AG04450 (cell line): ENCODE measurements at regions not wholly inside any gene's neighbourhood (a gene's known extent, or its start where the extent isn't known, plus 50 kb on each side); places are given as distances from the start of the nearest gene placed in this dataset.

Source experiments
- CTCF ChIA-PET: fragments of 300-600, 350-600 bp; formaldehyde crosslinking; extraction: SDS; loops from one replicate; lab custom pipeline; 2022; ENCODE audit warnings: antibody characterized with exemption, inconsistent platforms; lab: Charles Lee
- POLR2A ChIA-PET: fragments of 350-600 bp; formaldehyde crosslinking; extraction: SDS; loops from one replicate; lab custom pipeline; 2021; ENCODE audit warnings: antibody characterized with exemption, inconsistent platforms; lab: Yijun Ruan, JAX
- DNase-seq: peaks from one replicate; pipeline ENCODE4 v3.0.0-alpha.2; 2011; ENCODE audit warnings: low read depth, low spot score
- H3K27ac ChIP-seq: one replicate; pipeline ENCODE4 v1.5.1; 2012; ENCODE audit warnings: low read depth, low read length, control low read depth
- H3K27me3 ChIP-seq: one replicate; pipeline ENCODE4 v1.6.0; 2012; ENCODE audit warnings: low read length; ENCODE audit not compliant: control insufficient read depth, insufficient read depth
- H3K4me3 ChIP-seq: 2 replicates; pipeline ENCODE4 v1.5.1; 2011; ENCODE audit warnings: mild to moderate bottlenecking, low read depth, low read length, control low read depth
- H3K9me3 ChIP-seq: 2 replicates; pipeline ENCODE4 v1.5.1; 2012; ENCODE audit warnings: low read length; ENCODE audit not compliant: control insufficient read depth, insufficient read depth
- TF ChIP-seq, protein P1 (sequence below): IDR thresholded peaks from 2 replicates; pipeline ENCODE4 v1.5.1; 2011; ENCODE audit warnings: low read depth, low read length, control low read depth, inconsistent platforms

DNA sequence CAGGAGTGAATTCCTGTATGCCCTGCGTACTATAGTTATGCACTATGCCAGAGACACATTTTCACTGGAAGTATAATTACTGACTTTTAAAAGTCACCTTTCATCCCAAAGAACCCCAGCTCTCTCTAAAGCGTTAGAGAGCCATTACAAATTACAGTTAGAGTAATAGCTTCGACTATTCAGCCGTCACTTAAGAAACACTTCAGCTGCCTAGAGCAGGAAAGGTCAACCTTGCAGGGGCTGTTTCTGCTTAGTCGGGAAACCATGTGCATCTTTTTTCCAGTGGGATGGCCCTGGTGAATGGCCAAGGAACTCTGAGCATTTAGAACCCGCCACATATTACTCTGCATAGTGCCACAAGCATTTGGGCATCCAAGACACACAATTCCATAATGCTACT lies 235.9 kb downstream of the ARRDC4 start:
- ChIA-PET POLR2A (no interaction called here), CTCF (no interaction called here)
- no peak overlapping the region for H3K27ac ChIP-seq
- H3K4me3 ChIP-seq = no peak overlapping the region
- TF ChIP-seq, protein P1, sequence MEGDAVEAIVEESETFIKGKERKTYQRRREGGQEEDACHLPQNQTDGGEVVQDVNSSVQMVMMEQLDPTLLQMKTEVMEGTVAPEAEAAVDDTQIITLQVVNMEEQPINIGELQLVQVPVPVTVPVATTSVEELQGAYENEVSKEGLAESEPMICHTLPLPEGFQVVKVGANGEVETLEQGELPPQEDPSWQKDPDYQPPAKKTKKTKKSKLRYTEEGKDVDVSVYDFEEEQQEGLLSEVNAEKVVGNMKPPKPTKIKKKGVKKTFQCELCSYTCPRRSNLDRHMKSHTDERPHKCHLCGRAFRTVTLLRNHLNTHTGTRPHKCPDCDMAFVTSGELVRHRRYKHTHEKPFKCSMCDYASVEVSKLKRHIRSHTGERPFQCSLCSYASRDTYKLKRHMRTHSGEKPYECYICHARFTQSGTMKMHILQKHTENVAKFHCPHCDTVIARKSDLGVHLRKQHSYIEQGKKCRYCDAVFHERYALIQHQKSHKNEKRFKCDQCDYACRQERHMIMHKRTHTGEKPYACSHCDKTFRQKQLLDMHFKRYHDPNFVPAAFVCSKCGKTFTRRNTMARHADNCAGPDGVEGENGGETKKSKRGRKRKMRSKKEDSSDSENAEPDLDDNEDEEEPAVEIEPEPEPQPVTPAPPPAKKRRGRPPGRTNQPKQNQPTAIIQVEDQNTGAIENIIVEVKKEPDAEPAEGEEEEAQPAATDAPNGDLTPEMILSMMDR = no peak
- no peak for DNase-seq
- H3K9me3 ChIP-seq = peaks cover 19% of the 10 kb centered on the region; the same call in 1 of the 2 replicates
- no peaks in the 10 kb centered on the region for H3K27me3 ChIP-seq

- ChIA-PET CTCF (no interaction called here), POLR2A (no interaction called here)
- DNase-seq = no peak
- Histone ChIP-seq H3K27ac (no peak overlapping the region), H3K4me3 (no peak overlapping the region), H3K27me3 (no peaks in the 10 kb centered on the region), H3K9me3 (peaks cover 5% of the 10 kb centered on the region; the same call in 1 of the 2 replicates)
- TF ChIP-seq, protein P1 = no peak
Measured at GRCh38 chr15:98202256-98202655, 241.8 kb downstream of the ARRDC4 start.

DNA sequence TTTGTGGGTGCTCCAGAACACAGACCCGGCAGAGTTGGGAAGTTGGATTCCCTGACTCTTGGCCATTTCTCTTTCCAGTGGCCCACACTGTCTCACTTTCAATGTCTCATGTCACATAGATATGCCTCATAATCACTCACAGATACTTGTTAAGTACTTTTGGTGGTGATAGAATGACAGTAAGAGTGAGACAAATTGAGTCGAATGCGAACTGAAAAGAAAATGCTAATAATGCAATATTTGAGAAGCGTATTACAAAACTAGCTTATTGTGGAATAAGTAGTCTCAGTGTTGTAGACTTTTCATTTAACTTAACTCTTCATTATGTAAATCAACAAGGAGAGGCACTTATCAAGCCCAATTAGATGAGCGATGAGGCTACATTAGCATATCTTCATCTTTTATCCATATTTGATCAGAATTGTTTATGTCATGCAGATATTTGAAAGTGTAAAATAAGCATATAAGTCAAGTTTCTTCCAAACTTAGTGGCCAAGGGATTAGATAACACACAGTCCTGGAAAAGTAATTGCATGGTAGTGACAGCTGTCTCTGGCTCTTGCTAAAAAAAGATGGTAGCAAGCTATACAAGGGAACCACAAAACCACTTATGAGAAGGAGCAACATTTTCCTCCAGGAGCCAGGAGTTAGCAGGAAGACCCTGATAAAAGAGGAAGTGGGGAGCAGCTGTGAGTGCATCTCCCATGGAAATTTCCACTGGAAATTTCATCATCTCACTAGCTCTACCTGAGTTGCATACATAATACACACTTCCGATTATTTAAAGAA lies 243.6 kb downstream of the ARRDC4 start:
- Histone ChIP-seq H3K4me3 (no peak overlapping the region), H3K27me3 (no peaks in the 10 kb centered on the region), H3K9me3 (peaks cover 8% of the 10 kb centered on the region; the same call in 1 of the 2 replicates), H3K27ac (no peak overlapping the region)
- TF ChIP-seq, protein P1 = no peak
- ChIA-PET CTCF (no interaction called here), POLR2A (no interaction called here)
- no peak for DNase-seq

GRCh38 chr15:98207928-98208327 lies 247.4 kb downstream of the ARRDC4 start:
- Histone ChIP-seq H3K27me3 (no peaks in the 10 kb centered on the region), H3K9me3 (peaks cover 3% of the 10 kb centered on the region), H3K27ac (no peak overlapping the region), H3K4me3 (no peak overlapping the region)
- ChIA-PET CTCF (no interaction called here), POLR2A (no interaction called here)
- TF ChIP-seq, protein P1 = no peak
- no peak for DNase-seq

DNA sequence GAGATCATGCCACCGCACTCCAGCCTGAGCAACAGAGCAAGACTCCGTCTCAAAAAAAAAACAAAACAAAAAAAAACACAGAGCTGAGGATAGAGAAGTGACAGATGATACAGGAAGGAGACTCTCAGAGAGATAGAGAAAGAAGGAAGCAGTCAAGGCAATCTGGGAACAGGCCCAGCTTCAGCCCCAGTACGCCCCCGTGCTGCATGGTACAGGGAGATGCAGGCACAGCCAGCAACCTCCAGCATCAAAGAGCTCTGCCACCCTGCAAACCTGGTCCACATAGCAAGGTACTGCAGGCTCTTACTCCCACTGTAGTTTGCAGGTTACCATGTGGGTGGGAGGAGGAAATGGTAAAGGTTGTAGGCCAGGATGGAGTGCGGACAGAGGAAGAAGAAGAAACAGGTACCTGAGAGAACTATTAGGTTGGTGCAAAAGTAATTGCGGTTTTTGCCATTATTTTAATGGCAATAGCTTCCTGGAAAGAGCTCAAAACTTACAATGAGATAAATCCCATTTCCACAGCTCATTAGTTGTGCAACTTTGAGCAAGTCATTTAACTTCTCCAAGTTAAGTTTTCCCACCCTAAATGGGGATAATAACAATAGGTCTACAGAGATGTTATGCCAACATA lies 253.0 kb downstream of the ARRDC4 start:
- no peak overlapping the region for H3K27ac ChIP-seq
- TF ChIP-seq, protein P1 = no peak
- H3K9me3 ChIP-seq = peaks cover 21% of the 10 kb centered on the region
- H3K27me3 ChIP-seq = no peaks in the 10 kb centered on the region
- DNase-seq = no peak
- ChIA-PET CTCF (no interaction called here), POLR2A (no interaction called here)
- H3K4me3 ChIP-seq = no peak overlapping the region
